H54 (cell line): ENCODE measurements at regions not wholly inside any gene's neighbourhood (a gene's known extent, or its start where the extent isn't known, plus 50 kb on each side); places are given as distances from the start of the nearest gene placed in this dataset.
"Not testable (repeated sequence)": the region's sequence is repeated elsewhere in the genome, so short reads cannot be mapped to it uniquely, and the experiment has no call there.

ENCODE experiments used
- DNase-seq: peaks from one replicate; pipeline ENCODE4 v3.0.0; 2011; ENCODE audit warnings: low spot score, mixed read lengths; ENCODE audit not compliant: insufficient read length
- FAIRE-seq: peaks from 3 replicates; lab custom pipeline; 2011; peaks lifted over from hg19 to GRCh38; lab: Jason Lieb, UNC
- POLR2A ChIP-seq: IDR thresholded peaks from 2 replicates; pipeline ENCODE4 v1.6.1; 2011; ENCODE audit warnings: low read depth, mild to moderate bottlenecking, low read length

DNA sequence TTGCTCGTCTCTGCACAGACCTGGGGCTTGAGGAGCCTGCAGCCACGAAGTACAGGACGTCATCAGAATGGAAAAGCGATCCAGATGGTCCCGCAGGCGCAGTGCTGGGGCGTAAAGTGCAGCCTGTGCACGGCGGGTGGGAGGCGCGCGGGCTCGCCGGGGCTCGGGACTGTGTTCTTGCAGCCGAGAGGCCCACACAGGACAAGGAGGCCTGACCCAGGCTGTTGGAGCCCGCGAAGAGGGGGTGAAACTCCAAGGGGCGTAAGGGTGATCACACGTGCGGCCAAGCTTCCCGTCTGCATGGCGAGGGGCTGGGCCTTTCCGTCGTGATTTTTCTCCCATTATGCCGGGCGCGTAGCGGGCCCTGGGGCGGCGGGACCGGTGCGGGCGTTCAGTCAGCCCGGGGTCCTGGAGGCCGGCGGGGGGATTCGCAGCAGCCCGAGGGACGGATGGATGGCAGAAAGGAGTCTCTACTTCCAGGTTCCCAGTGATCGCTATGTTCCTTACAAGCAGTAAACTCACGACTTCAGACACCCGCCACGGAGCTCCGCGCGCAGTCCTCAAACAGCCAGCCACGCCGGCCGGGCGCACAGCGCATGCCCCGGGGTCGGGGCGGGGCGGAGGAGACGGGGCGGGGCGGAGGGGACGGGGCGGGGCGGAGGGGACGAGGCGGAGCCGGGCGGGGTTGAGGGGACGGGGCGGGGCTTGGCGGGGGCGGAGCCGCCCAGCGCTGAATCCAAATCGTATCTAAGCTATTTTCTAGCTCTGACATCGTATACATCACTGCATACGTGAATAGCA is 141.0 kb upstream of the KCNJ18 start:
- DNase-seq (peak; percentile 65), FAIRE-seq (peak; percentile 66)
- TF ChIP-seq POLR2A: peak; percentile 82

DNA sequence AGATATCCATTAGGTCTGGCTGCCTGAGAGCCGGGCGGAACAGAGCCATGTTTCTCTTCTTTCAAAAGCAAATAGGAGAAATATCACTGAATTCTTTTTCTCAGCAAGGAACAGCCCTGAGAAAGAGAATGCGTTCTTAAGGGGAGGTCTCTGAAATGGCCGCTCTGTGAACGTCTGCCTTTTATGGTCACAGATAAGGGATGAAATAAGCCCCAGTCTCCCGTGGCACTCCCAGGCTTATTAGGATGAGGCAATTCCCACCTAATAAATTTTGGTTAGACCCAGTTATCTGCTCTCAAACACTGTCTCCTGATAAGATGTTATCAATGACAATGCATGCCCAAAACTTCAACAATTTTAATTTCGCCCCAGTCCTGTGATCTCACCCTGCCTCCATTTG is 133.4 kb upstream of the KCNJ18 start:
- not testable (repeated sequence) for DNase-seq, FAIRE-seq

- DNase-seq: no peak
- TF ChIP-seq POLR2A: no peak
- no peak for FAIRE-seq
These were observed 128.1 kb upstream of the KCNJ18 start for GRCh38 chr17:21564262-21564661.

DNA sequence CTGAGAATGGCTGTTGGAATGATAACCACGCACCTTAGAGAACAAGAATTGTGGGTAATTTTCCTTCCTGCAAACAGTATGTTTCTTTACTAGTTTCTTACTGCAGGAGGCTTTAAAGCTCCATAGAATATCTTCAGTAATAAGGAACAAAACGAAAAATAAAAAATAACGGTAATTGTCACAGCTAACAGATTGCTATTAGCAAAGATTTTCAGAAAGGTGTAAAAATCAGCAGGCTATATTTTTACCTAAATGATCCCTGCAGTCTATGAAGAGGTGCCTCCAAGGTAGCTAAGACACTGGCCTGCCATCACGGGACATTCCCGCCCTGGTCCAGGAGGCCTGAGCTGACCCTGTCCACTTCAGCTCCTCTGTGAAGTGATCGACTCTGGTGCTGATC is 127.6 kb upstream of the KCNJ18 start:
- FAIRE-seq, DNase-seq: not testable (repeated sequence)

- not testable (repeated sequence) for DNase-seq, FAIRE-seq
These were observed 121.9 kb upstream of the KCNJ18 start for GRCh38 chr17:21570427-21570826.

DNA sequence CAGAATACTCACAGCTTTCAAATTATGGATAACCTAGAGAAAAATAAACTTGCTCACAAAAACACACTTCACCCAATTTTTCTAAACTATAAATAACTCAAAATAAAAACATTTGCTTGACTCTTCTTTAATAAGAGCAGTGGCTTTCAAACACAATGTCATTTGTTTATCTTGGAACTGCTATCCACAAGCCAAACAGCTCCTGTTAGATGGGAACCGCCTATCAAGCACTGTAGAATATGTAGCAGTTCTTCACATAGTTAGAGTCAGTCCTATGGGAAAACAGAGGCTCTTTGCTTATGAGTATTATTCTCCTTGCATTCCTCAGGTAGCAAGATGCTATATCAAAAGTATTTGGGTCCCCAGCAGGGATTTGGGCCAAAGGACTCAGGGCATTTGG is 120.2 kb upstream of the KCNJ18 start:
- not testable (repeated sequence) for FAIRE-seq, DNase-seq

GRCh38 chr17:21573271-21573960 is 118.9 kb upstream of the KCNJ18 start:
- DNase-seq, FAIRE-seq: not testable (repeated sequence)

DNA sequence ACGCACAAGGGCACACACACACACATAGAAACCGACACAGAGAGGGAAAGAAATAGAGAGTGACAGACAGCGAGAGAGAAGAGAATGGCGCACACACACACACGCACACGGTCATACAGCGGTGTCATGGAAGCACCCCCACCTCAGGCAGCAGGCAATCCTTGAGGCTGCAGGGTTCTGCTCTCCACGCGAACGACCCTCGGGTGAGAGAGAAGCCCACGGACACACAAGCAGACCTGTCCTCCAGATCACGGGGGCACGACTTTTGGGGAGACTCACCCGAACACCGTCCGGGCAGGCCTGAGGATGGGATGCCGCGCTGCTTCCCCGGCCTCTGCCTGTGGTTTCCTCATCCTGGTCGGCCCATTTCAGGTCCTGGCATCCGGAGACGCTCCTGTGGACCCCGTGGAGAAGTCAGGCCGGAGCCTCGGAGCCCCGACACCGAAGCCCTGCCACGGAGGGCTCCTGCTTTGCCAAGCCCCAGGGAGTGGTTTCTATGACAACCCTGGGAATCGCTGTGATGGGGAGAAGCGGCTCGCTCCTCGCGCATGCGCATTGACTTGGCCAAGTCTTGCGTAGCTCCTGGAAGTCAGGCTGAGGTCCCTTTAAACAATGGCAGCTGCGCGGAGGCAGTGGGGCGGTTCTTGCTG is 118.2 kb upstream of the KCNJ18 start:
- no peak for FAIRE-seq
- TF ChIP-seq POLR2A: no peak
- no peak for DNase-seq

- not testable (repeated sequence) for FAIRE-seq
These were observed 117.6 kb upstream of the KCNJ18 start for GRCh38 chr17:21574611-21575255.

GRCh38 chr17:21578783-21579182 is 113.5 kb upstream of the KCNJ18 start:
- DNase-seq, FAIRE-seq: not testable (repeated sequence)

More at GRCh38 chr17:21574611-21575255, 117.6 kb upstream of the KCNJ18 start:
- DNase-seq: not testable (repeated sequence)

GRCh38 chr17:21592774-21593173 is 99.5 kb upstream of the KCNJ18 start:
- no peak for FAIRE-seq
- TF ChIP-seq POLR2A: no peak

GRCh38 chr17:21593452-21594105 is 98.7 kb upstream of the KCNJ18 start:
- FAIRE-seq, DNase-seq: not testable (repeated sequence)

More at GRCh38 chr17:21592774-21593173, 99.5 kb upstream of the KCNJ18 start:
- DNase-seq: no peak

DNA sequence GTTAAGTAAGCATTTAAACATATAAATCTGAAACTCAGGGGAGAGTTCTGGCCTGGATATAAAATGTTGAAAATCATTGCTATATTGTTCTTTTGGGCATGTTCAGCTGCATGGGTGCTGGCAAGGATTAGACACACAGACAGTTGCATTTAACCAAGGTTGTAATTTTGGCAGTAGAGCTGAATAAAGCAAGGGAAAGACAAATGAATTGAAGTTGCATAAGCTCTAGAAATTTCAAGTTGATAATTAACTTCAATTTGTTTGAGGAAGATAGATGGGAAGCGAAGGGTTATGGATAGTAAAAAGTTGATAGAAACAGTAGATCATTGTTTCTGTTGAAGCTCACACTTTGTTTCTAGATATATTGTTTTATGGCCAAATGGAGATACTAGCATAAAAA is 97.2 kb upstream of the KCNJ18 start:
- DNase-seq: no peak
- no peak for FAIRE-seq
- no peak for TF ChIP-seq POLR2A

- TF ChIP-seq POLR2A: no peak
- FAIRE-seq: no peak
- DNase-seq: no peak
These were observed 90.1 kb upstream of the KCNJ18 start for GRCh38 chr17:21602176-21602575.

- not testable (repeated sequence) for DNase-seq, FAIRE-seq
These were observed 89.0 kb upstream of the KCNJ18 start for GRCh38 chr17:21603292-21603691.

DNA sequence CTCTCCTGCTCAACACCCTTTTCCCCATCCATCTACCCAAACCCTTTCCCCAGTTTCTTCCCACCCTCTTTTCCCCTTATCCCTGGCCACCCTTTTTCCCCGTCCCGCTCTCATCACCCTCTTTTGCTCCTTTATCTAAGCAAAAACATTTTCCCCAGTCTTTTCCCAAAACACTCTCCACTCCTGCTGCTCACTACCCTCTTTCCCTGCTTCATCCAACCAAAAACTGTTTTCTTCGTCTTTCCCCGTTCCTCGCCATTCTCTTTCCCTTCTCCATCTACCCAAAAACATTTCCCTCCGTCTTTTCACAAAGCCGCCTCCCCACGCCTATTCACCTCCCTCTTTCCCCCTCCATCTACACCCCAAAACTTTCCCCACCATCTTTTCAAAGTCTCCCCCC is 80.9 kb upstream of the KCNJ18 start:
- not testable (repeated sequence) for DNase-seq, FAIRE-seq

DNA sequence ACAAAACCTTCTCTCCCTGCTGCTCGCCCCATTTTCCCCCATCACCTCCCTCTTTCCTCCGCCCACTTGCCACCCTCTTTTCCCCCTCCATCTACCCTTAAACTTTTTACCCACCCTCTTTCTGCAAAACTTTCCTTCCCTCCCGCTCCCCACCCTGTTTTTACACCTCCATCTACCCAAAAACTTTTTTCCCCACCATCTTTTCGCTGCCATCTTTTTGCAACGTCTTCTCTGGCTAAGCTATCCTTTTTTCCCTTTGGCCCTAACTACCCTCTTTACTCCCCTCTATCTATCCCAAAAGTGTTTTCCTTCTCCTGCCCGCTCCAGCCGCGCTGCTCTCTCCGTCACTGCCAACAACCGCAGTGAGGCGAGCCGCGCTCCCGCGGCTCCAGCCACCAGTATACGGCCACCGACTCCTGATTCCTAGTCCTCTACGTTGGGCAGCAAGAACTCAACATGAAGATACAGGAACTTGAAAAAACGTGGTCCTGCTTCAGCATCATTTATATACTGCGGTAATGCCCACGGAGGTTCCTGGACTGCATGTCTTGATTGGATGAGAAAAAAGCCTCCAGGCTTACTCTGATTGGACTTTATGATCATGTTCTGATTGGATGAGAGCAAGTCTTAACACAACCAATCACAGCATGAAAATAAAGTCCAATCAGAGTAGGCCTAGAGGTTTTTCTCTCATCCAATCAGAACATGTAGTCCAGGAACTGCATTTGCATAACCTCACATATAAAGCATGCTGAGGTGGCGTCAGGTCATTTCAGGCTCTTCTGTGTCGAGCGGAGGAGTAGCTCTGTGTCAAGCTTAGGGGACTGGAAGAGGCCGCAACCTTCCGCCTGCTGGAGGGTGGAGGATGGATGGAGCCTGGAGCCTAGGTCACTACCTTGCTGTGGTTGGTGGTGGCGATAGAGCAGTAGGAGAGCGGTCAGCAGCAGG is 79.9 kb upstream of the KCNJ18 start:
- not testable (repeated sequence) for FAIRE-seq, DNase-seq
